ENCODE measurements at regions not wholly inside any gene's neighbourhood (a gene's known extent, or its start where the extent isn't known, plus 50 kb on each side); places are given as distances from the start of the nearest gene placed in this dataset.

GRCh38 chr20:39880890-39881289 is 808.1 kb downstream of the MAFB start:
- no peak overlapping the region for H3K27ac Mint-ChIP-seq
- H3K27me3 ChIP-seq (ENCODE audit: control insufficient read depth in 2 of 2, insufficient read depth in 2 of 2, low read length in 2 of 2) = no peaks in the 10 kb centered on the region
- no peaks in the 10 kb centered on the region for H3K4me1 ChIP-seq (ENCODE audit: control insufficient read depth in 2 of 2, insufficient read depth in 2 of 2, low read length in 2 of 2)
- ATAC-seq = no peak
- no peak overlapping the region for H3K27ac ChIP-seq (ENCODE audit: low read depth, low read length)
- peaks cover 0 to 10% (median 4%) of the 10 kb centered on the region in 5 donors for H3K27me3 Mint-ChIP-seq
- no peaks in the 10 kb centered on the region for H3K36me3 ChIP-seq (ENCODE audit: control insufficient read depth in 2 of 3, insufficient read depth in 3 of 3, low read length in 3 of 3)
- CTCF ChIA-PET = no interaction called here
- POLR2A ChIA-PET = no interaction called here
- intact Hi-C loops (cut with micrococcal nuclease) = no loop called here
- DNase-seq = no peak
- peaks cover 0 to 2% (median 0%) of the 10 kb centered on the region in 7 donors for H3K4me1 Mint-ChIP-seq
- no peak overlapping the region for H3K4me3 Mint-ChIP-seq
- peaks cover 0 to 14% (median 4%) of the 10 kb centered on the region in 11 donors for H3K9me3 Mint-ChIP-seq
- H3K9me3 ChIP-seq (ENCODE audit: control insufficient read depth in 2 of 3, low read length in 3 of 3) = no peaks in the 10 kb centered on the region
- H3K4me3 ChIP-seq (ENCODE audit: low read length) = no peak overlapping the region
- no peaks in the 10 kb centered on the region for H3K36me3 Mint-ChIP-seq

- ChIA-PET POLR2A (no interaction called here), CTCF (no interaction called here)
- H3K27ac ChIP-seq (ENCODE audit: low read depth, low read length) = no peak overlapping the region
- H3K9me3 Mint-ChIP-seq = peaks cover 0 to 14% (median 3%) of the 10 kb centered on the region in 11 donors
- no peaks in the 10 kb centered on the region for H3K9me3 ChIP-seq (ENCODE audit: control insufficient read depth in 2 of 3, low read length in 3 of 3)
- ATAC-seq (no peak), DNase-seq (no peak)
- no peaks in the 10 kb centered on the region for H3K27me3 ChIP-seq (ENCODE audit: control insufficient read depth in 2 of 2, insufficient read depth in 2 of 2, low read length in 2 of 2)
- H3K27me3 Mint-ChIP-seq = peaks cover 0 to 10% (median 4%) of the 10 kb centered on the region in 5 donors
- H3K4me3 Mint-ChIP-seq = no peak overlapping the region
- H3K27ac Mint-ChIP-seq = no peak overlapping the region
- H3K36me3 ChIP-seq (ENCODE audit: control insufficient read depth in 2 of 3, insufficient read depth in 3 of 3, low read length in 3 of 3) = no peaks in the 10 kb centered on the region
- H3K36me3 Mint-ChIP-seq = no peaks in the 10 kb centered on the region
- intact Hi-C loops (cut with micrococcal nuclease) = no loop called here
- no peaks in the 10 kb centered on the region for H3K4me1 ChIP-seq (ENCODE audit: control insufficient read depth in 2 of 2, insufficient read depth in 2 of 2, low read length in 2 of 2)
- H3K4me1 Mint-ChIP-seq = peaks cover 0 to 2% (median 0%) of the 10 kb centered on the region in 7 donors
- no peak overlapping the region for H3K4me3 ChIP-seq (ENCODE audit: low read length)
Measured at GRCh38 chr20:39879296-39879695, 809.7 kb downstream of the MAFB start.

GRCh38 chr20:39878809-39879208 is 810.2 kb downstream of the MAFB start:
- peaks cover 0 to 2% (median 0%) of the 10 kb centered on the region in 7 donors for H3K4me1 Mint-ChIP-seq
- no peak overlapping the region for H3K4me3 Mint-ChIP-seq
- H3K9me3 Mint-ChIP-seq = peaks cover 0 to 14% (median 3%) of the 10 kb centered on the region in 11 donors
- Histone ChIP-seq H3K27ac (ENCODE audit: low read depth, low read length) (no peak overlapping the region), H3K4me1 (ENCODE audit: control insufficient read depth in 2 of 2, insufficient read depth in 2 of 2, low read length in 2 of 2) (no peaks in the 10 kb centered on the region), H3K4me3 (ENCODE audit: low read length) (no peak overlapping the region), H3K27me3 (ENCODE audit: control insufficient read depth in 2 of 2, insufficient read depth in 2 of 2, low read length in 2 of 2) (no peaks in the 10 kb centered on the region), H3K36me3 (ENCODE audit: control insufficient read depth in 2 of 3, insufficient read depth in 3 of 3, low read length in 3 of 3) (no peaks in the 10 kb centered on the region), H3K9me3 (ENCODE audit: control insufficient read depth in 2 of 3, low read length in 3 of 3) (no peaks in the 10 kb centered on the region)
- H3K27ac Mint-ChIP-seq = no peak overlapping the region
- peaks cover 0 to 10% (median 4%) of the 10 kb centered on the region in 5 donors for H3K27me3 Mint-ChIP-seq
- POLR2A ChIA-PET = no interaction called here
- H3K36me3 Mint-ChIP-seq = no peaks in the 10 kb centered on the region
- ATAC-seq (no peak), DNase-seq (no peak)
- CTCF ChIA-PET = no interaction called here
- intact Hi-C loops (cut with micrococcal nuclease) = no loop called here

GRCh38 chr20:39878320-39878719 is 810.7 kb downstream of the MAFB start:
- Mint-ChIP-seq H3K9me3 (peaks cover 0 to 14% (median 4%) of the 10 kb centered on the region in 11 donors), H3K36me3 (no peaks in the 10 kb centered on the region), H3K4me1 (peaks cover 0 to 6% (median 0%) of the 10 kb centered on the region in 7 donors), H3K27me3 (peaks cover 0 to 10% (median 4%) of the 10 kb centered on the region in 5 donors), H3K27ac (no peak overlapping the region), H3K4me3 (no peak overlapping the region)
- intact Hi-C loops (cut with micrococcal nuclease) = no loop called here
- DNase-seq (no peak), ATAC-seq (no peak)
- H3K4me1 ChIP-seq (ENCODE audit: control insufficient read depth in 2 of 2, insufficient read depth in 2 of 2, low read length in 2 of 2) = no peaks in the 10 kb centered on the region
- no peaks in the 10 kb centered on the region for H3K27me3 ChIP-seq (ENCODE audit: control insufficient read depth in 2 of 2, insufficient read depth in 2 of 2, low read length in 2 of 2)
- H3K27ac ChIP-seq (ENCODE audit: low read depth, low read length) = no peak overlapping the region
- POLR2A ChIA-PET = no interaction called here
- H3K4me3 ChIP-seq (ENCODE audit: low read length) = no peak overlapping the region
- H3K36me3 ChIP-seq (ENCODE audit: control insufficient read depth in 2 of 3, insufficient read depth in 3 of 3, low read length in 3 of 3) = no peaks in the 10 kb centered on the region
- CTCF ChIA-PET = no interaction called here
- no peaks in the 10 kb centered on the region for H3K9me3 ChIP-seq (ENCODE audit: control insufficient read depth in 2 of 3, low read length in 3 of 3)

- intact Hi-C loops (cut with micrococcal nuclease) = no loop called here
- Mint-ChIP-seq H3K27me3 (peaks cover 0 to 10% (median 4%) of the 10 kb centered on the region in 5 donors), H3K36me3 (no peaks in the 10 kb centered on the region), H3K27ac (no peak overlapping the region), H3K4me3 (no peak overlapping the region), H3K4me1 (peaks cover 0 to 7% (median 0%) of the 10 kb centered on the region in 7 donors), H3K9me3 (peaks cover 0 to 14% (median 6%) of the 10 kb centered on the region in 11 donors)
- ATAC-seq (no peak), DNase-seq (no peak)
- H3K4me3 ChIP-seq (ENCODE audit: low read length) = no peak overlapping the region
- no peaks in the 10 kb centered on the region for H3K9me3 ChIP-seq (ENCODE audit: control insufficient read depth in 2 of 3, low read length in 3 of 3)
- no peaks in the 10 kb centered on the region for H3K36me3 ChIP-seq (ENCODE audit: control insufficient read depth in 2 of 3, insufficient read depth in 3 of 3, low read length in 3 of 3)
- no peaks in the 10 kb centered on the region for H3K27me3 ChIP-seq (ENCODE audit: control insufficient read depth in 2 of 2, insufficient read depth in 2 of 2, low read length in 2 of 2)
- ChIA-PET POLR2A (no interaction called here), CTCF (no interaction called here)
- no peak overlapping the region for H3K27ac ChIP-seq (ENCODE audit: low read depth, low read length)
- no peaks in the 10 kb centered on the region for H3K4me1 ChIP-seq (ENCODE audit: control insufficient read depth in 2 of 2, insufficient read depth in 2 of 2, low read length in 2 of 2)
Measured at GRCh38 chr20:39877788-39878187, 811.2 kb downstream of the MAFB start.

- ChIA-PET POLR2A (no interaction called here), CTCF (no interaction called here)
- DNase-seq (no peak), ATAC-seq (no peak)
- Mint-ChIP-seq H3K4me3 (no peak overlapping the region), H3K27ac (no peak overlapping the region), H3K27me3 (peaks cover 0 to 10% (median 4%) of the 10 kb centered on the region in 5 donors), H3K36me3 (no peaks in the 10 kb centered on the region), H3K9me3 (peaks cover 0 to 12% (median 5%) of the 10 kb centered on the region in 11 donors), H3K4me1 (peaks cover 0 to 7% (median 0%) of the 10 kb centered on the region in 7 donors)
- Histone ChIP-seq H3K36me3 (ENCODE audit: control insufficient read depth in 2 of 3, insufficient read depth in 3 of 3, low read length in 3 of 3) (no peaks in the 10 kb centered on the region), H3K4me1 (ENCODE audit: control insufficient read depth in 2 of 2, insufficient read depth in 2 of 2, low read length in 2 of 2) (no peaks in the 10 kb centered on the region), H3K27me3 (ENCODE audit: control insufficient read depth in 2 of 2, insufficient read depth in 2 of 2, low read length in 2 of 2) (no peaks in the 10 kb centered on the region), H3K9me3 (ENCODE audit: control insufficient read depth in 2 of 3, low read length in 3 of 3) (no peaks in the 10 kb centered on the region), H3K4me3 (ENCODE audit: low read length) (no peak overlapping the region), H3K27ac (ENCODE audit: low read depth, low read length) (no peak overlapping the region)
- intact Hi-C loops (cut with micrococcal nuclease) = no loop called here
Measured at GRCh38 chr20:39876976-39877635, 811.9 kb downstream of the MAFB start.

- intact Hi-C loops (cut with micrococcal nuclease) = no loop called here
- POLR2A ChIA-PET = no interaction called here
- H3K4me1 Mint-ChIP-seq = peaks cover 0 to 7% (median 0%) of the 10 kb centered on the region in 7 donors
Measured at GRCh38 chr20:39875492-39876110, 813.4 kb downstream of the MAFB start.

More at GRCh38 chr20:39875492-39876110, 813.4 kb downstream of the MAFB start:
- no peaks in the 10 kb centered on the region for H3K36me3 ChIP-seq (ENCODE audit: control insufficient read depth in 2 of 3, insufficient read depth in 3 of 3, low read length in 3 of 3)
- CTCF ChIA-PET = no interaction called here
- H3K27ac Mint-ChIP-seq = no peak overlapping the region
- peaks cover 0 to 9% (median under 1%) of the 10 kb centered on the region in 11 donors for H3K9me3 Mint-ChIP-seq
- H3K27me3 ChIP-seq (ENCODE audit: control insufficient read depth in 2 of 2, insufficient read depth in 2 of 2, low read length in 2 of 2) = no peaks in the 10 kb centered on the region
- H3K9me3 ChIP-seq (ENCODE audit: control insufficient read depth in 2 of 3, low read length in 3 of 3) = no peaks in the 10 kb centered on the region
- DNase-seq = no peak
- H3K27ac ChIP-seq (ENCODE audit: low read depth, low read length) = no peak overlapping the region
- no peaks in the 10 kb centered on the region for H3K4me1 ChIP-seq (ENCODE audit: control insufficient read depth in 2 of 2, insufficient read depth in 2 of 2, low read length in 2 of 2)
- ATAC-seq = no peak
- H3K4me3 Mint-ChIP-seq = no peak overlapping the region
- H3K27me3 Mint-ChIP-seq = peaks cover 0 to 10% (median 4%) of the 10 kb centered on the region in 5 donors
- no peaks in the 10 kb centered on the region for H3K36me3 Mint-ChIP-seq
- H3K4me3 ChIP-seq (ENCODE audit: low read length) = no peak overlapping the region

Measured in naive thymus-derived CD4-positive, alpha-beta T cell (primary cell).